Mesenchymal stem cell (in vitro differentiated cells and primary cell): ENCODE measurements at regions not wholly inside any gene's neighbourhood (a gene's known extent, or its start where the extent isn't known, plus 50 kb on each side); places are given as distances from the start of the nearest gene placed in this dataset.

Experiments
- DNase-seq: peaks from one replicate; pipeline ENCODE4 v3.0.0-alpha.2; 2013
- H2AFZ ChIP-seq: one replicate; pipeline ENCODE4 v1.6.1; 2013; ENCODE audit warnings: low read depth, mild to moderate bottlenecking, control low read depth, inconsistent platforms, low read length, moderate library complexity
- H2AK5ac ChIP-seq: 2 replicates; pipeline ENCODE4 v1.6.1; 2013; ENCODE audit warnings: low read length, moderate library complexity, mild to moderate bottlenecking, inconsistent platforms; ENCODE audit not compliant: severe bottlenecking
- H2BK120ac ChIP-seq: one replicate; pipeline ENCODE4 v1.6.1; 2013; ENCODE audit warnings: low read depth, mild to moderate bottlenecking, inconsistent platforms, low read length, moderate library complexity
- H2BK12ac ChIP-seq, 2 experiments: one replicate each; pipeline ENCODE4 v1.6.1; 2013; ENCODE audit warnings: inconsistent platforms in 2 of 2, low read length in 2 of 2, mild to moderate bottlenecking in 2 of 2, moderate library complexity in 2 of 2, control low read depth in 1 of 2
- H2BK15ac ChIP-seq: one replicate; pipeline ENCODE4 v1.6.1; 2013; ENCODE audit warnings: mild to moderate bottlenecking, low read depth, inconsistent platforms; ENCODE audit not compliant: poor library complexity, severe bottlenecking
- H2BK5ac ChIP-seq: 2 replicates; pipeline ENCODE4 v1.6.1; 2013; ENCODE audit warnings: low read depth, mild to moderate bottlenecking, low read length, control low read depth, inconsistent platforms; ENCODE audit not compliant: poor library complexity, severe bottlenecking
- H3K14ac ChIP-seq, 2 experiments: one replicate each; pipeline ENCODE4 v1.6.1; 2013; ENCODE audit warnings: inconsistent platforms in 2 of 2, low read length in 2 of 2, control low read depth in 1 of 2, mild to moderate bottlenecking in 1 of 2, moderate library complexity in 1 of 2
- H3K18ac ChIP-seq, 2 experiments: one replicate each; pipeline ENCODE4 v1.6.1; 2013; ENCODE audit warnings: inconsistent platforms in 2 of 2, low read length in 2 of 2, control low read depth in 1 of 2, low read depth in 1 of 2, mild to moderate bottlenecking in 1 of 2
- H3K23ac ChIP-seq, 2 experiments: one replicate each; pipeline ENCODE4 v1.6.1; 2013; ENCODE audit warnings: inconsistent platforms in 2 of 2, low read length in 2 of 2, mild to moderate bottlenecking in 2 of 2, moderate library complexity in 2 of 2, control low read depth in 1 of 2
- H3K27ac ChIP-seq: 2 replicates; pipeline ENCODE4 v1.5.1; 2013; ENCODE audit warnings: mild to moderate bottlenecking, moderate library complexity, low read length, control low read depth, inconsistent platforms; ENCODE audit not compliant: poor library complexity, severe bottlenecking
- H3K27me3 ChIP-seq, 2 experiments: 2 replicates each; pipeline versions ENCODE4 v1.6.1 to v1.7.0; 2013; ENCODE audit warnings: low read length in 2 of 2, mild to moderate bottlenecking in 2 of 2, moderate library complexity in 2 of 2, control low read depth in 1 of 2, inconsistent platforms in 1 of 2; ENCODE audit not compliant: control insufficient read depth in 1 of 2, insufficient read depth in 1 of 2
- H3K36me3 ChIP-seq, 2 experiments: 2 replicates each; pipeline versions ENCODE4 v1.6.1 to v1.7.0; 2013; ENCODE audit warnings: low read length in 2 of 2, control low read depth in 1 of 2, inconsistent platforms in 1 of 2, low read depth in 1 of 2, mild to moderate bottlenecking in 1 of 2; ENCODE audit not compliant: insufficient read depth in 2 of 2, control insufficient read depth in 1 of 2
- H3K4ac ChIP-seq, 2 experiments: one replicate each; pipeline ENCODE4 v1.6.1; 2013; ENCODE audit warnings: inconsistent platforms in 2 of 2, low read length in 2 of 2, mild to moderate bottlenecking in 2 of 2, moderate library complexity in 2 of 2, control low read depth in 1 of 2, low read depth in 1 of 2
- H3K4me1 ChIP-seq: 2 replicates; pipeline ENCODE4 v1.6.1; 2013; ENCODE audit warnings: low read depth, low read length, control low read depth; ENCODE audit not compliant: control insufficient read depth, insufficient read depth
- H3K4me2 ChIP-seq: 2 replicates; pipeline ENCODE4 v1.6.1; 2013; ENCODE audit warnings: low read length, mild to moderate bottlenecking, inconsistent platforms; ENCODE audit not compliant: poor library complexity, severe bottlenecking
- H3K4me3 ChIP-seq, 2 experiments: 2 replicates each; pipeline versions ENCODE4 v1.5.1 to v1.7.0; 2013; ENCODE audit warnings: low read length in 2 of 2, mild to moderate bottlenecking in 2 of 2, control low read depth in 1 of 2, low read depth in 1 of 2; ENCODE audit not compliant: insufficient read depth in 1 of 2
- H3K79me1 ChIP-seq: replicated peaks from 2 replicates; pipeline ENCODE4 v1.6.1; 2013; ENCODE audit warnings: mild to moderate bottlenecking, control low read depth, low read length, inconsistent platforms; ENCODE audit not compliant: poor library complexity, severe bottlenecking
- H3K9ac ChIP-seq: 2 replicates; pipeline ENCODE4 v1.7.0; 2013; ENCODE audit warnings: mild to moderate bottlenecking, low read length, moderate library complexity
- H3K9me3 ChIP-seq: 2 replicates; pipeline ENCODE4 v1.7.0; 2013; ENCODE audit warnings: mild to moderate bottlenecking, low read length; ENCODE audit not compliant: control insufficient read depth
- H4K8ac ChIP-seq: one replicate; pipeline ENCODE4 v1.6.1; 2013; ENCODE audit warnings: inconsistent platforms, mild to moderate bottlenecking, low read length, moderate library complexity
- H4K91ac ChIP-seq: one replicate; pipeline ENCODE4 v1.6.1; 2013; ENCODE audit warnings: mild to moderate bottlenecking, low read length, inconsistent platforms
- WGBS: methylation state at CpG from one replicate; pipeline ENCODE4 v1.1.7; 2013; ENCODE audit warnings: mixed read lengths; 5-methylcytosine and 5-hydroxymethylcytosine counted together

GRCh38 chr6:87873556-87873955 is 171.5 kb upstream of the AKIRIN2 start:
- Histone ChIP-seq H3K18ac (no peak overlapping the region), H3K14ac (no peak overlapping the region), H3K4me3 (no peak overlapping the region), H3K79me1 (no peaks in the 10 kb centered on the region), H3K4me2 (no peak overlapping the region), H3K4ac (no peak overlapping the region), H3K27me3 (peaks cover 4 to 19% of the 10 kb centered on the region in 2 experiments), H3K36me3 (no peaks in the 10 kb centered on the region), H3K9ac (no peak overlapping the region), H3K9me3 (no peaks in the 10 kb centered on the region), H4K91ac (no peak overlapping the region), H3K27ac (no peak overlapping the region), H2AK5ac (no peak overlapping the region), H3K23ac (no peak overlapping the region), H2BK12ac (no peak overlapping the region), H2BK5ac (no peak overlapping the region), H4K8ac (no peak overlapping the region), H2BK15ac (no peak overlapping the region), H2AFZ (no peak overlapping the region), H3K4me1 (no peaks in the 10 kb centered on the region), H2BK120ac (no peak overlapping the region)
- WGBS = 83% methylated on average over 1 of the region's 3 CpGs
- no peak for DNase-seq

GRCh38 chr6:87870556-87870955 is 168.5 kb upstream of the AKIRIN2 start:
- Histone ChIP-seq H3K14ac (no peak overlapping the region), H3K23ac (no peak overlapping the region), H2BK5ac (no peak overlapping the region), H3K4me3 (no peak overlapping the region), H2BK12ac (no peak overlapping the region), H3K4me2 (no peak overlapping the region), H3K27ac (no peak overlapping the region), H3K27me3 (peaks cover 0 to 9% of the 10 kb centered on the region in 2 experiments), H3K9me3 (no peaks in the 10 kb centered on the region), H4K8ac (no peak overlapping the region), H4K91ac (no peak overlapping the region), H2AFZ (no peak overlapping the region), H3K4me1 (no peaks in the 10 kb centered on the region), H3K18ac (no peak overlapping the region), H3K9ac (no peak overlapping the region), H3K79me1 (no peaks in the 10 kb centered on the region), H3K36me3 (no peaks in the 10 kb centered on the region), H2AK5ac (no peak overlapping the region), H2BK120ac (no peak overlapping the region), H3K4ac (no peak overlapping the region), H2BK15ac (no peak overlapping the region)
- DNase-seq = no peak
- WGBS = 88% methylated on average over 2 of the region's 3 CpGs

- Histone ChIP-seq H2BK12ac (no peak overlapping the region), H3K27ac (no peak overlapping the region)
- WGBS = 73% methylated on average over 6 of the region's 7 CpGs
These were observed 167.3 kb upstream of the AKIRIN2 start for GRCh38 chr6:87869064-87869905.

GRCh38 chr6:87860902-87861301 is 158.9 kb upstream of the AKIRIN2 start:
- Histone ChIP-seq H4K8ac (no peak overlapping the region), H2BK120ac (no peak overlapping the region), H3K27me3 (peaks cover 0 to 11% of the 10 kb centered on the region in 2 experiments), H3K18ac (no peak overlapping the region), H3K36me3 (no peaks in the 10 kb centered on the region), H3K4me2 (no peak overlapping the region), H3K14ac (no peak overlapping the region), H2BK5ac (no peak overlapping the region), H3K27ac (no peak overlapping the region), H2BK15ac (no peak overlapping the region), H3K23ac (no peak overlapping the region), H3K4ac (no peak overlapping the region), H3K9ac (no peak overlapping the region), H3K4me1 (no peaks in the 10 kb centered on the region), H2BK12ac (no peak overlapping the region), H4K91ac (no peak overlapping the region), H3K79me1 (no peaks in the 10 kb centered on the region), H2AFZ (no peak overlapping the region), H2AK5ac (no peak overlapping the region), H3K9me3 (peaks cover 13% of the 10 kb centered on the region), H3K4me3 (no peak overlapping the region)
- DNase-seq = no peak
- WGBS = no CpG with 5 or more reads among the region's 2 CpGs

More at GRCh38 chr6:87869064-87869905, 167.3 kb upstream of the AKIRIN2 start:
- Histone ChIP-seq H3K23ac (no peak overlapping the region), H3K4me3 (no peak overlapping the region), H2BK5ac (no peak overlapping the region), H3K4me1 (no peaks in the 10 kb centered on the region), H3K36me3 (no peaks in the 10 kb centered on the region), H2BK15ac (no peak overlapping the region), H3K18ac (no peak overlapping the region), H4K91ac (no peak overlapping the region), H3K4ac (no peak overlapping the region), H4K8ac (no peak overlapping the region), H3K27me3 (peaks cover 0 to 14% of the 10 kb centered on the region in 2 experiments), H3K79me1 (no peaks in the 10 kb centered on the region), H3K14ac (no peak overlapping the region), H2BK120ac (no peak overlapping the region), H3K9me3 (no peaks in the 10 kb centered on the region), H3K9ac (no peak overlapping the region), H2AK5ac (no peak overlapping the region), H2AFZ (no peak overlapping the region), H3K4me2 (no peak overlapping the region)
- no peak for DNase-seq
